ENCODE measurements at regions not wholly inside any gene's neighbourhood (a gene's known extent, or its start where the extent isn't known, plus 50 kb on each side); places are given as distances from the start of the nearest gene placed in this dataset.
A peak's percentile ranks its signal among the peaks of the same experiment; 100 is the strongest.

GRCh38 chr15:69869291-69869690 lies 228.4 kb downstream of the TLE3 start:
- no peak overlapping the region for H3K23ac ChIP-seq (ENCODE audit: low read depth, low read length)
- no peak overlapping the region for H3K9ac ChIP-seq (ENCODE audit: low read depth, low read length)
- peak overlapping the region; percentile 20 for H2AK9ac ChIP-seq (replicated peaks; ENCODE audit: low read depth, low read length, poor library complexity)
- no peak overlapping the region for H4K8ac ChIP-seq (ENCODE audit: low read depth in 2 of 2, low read length in 2 of 2)
- no peak overlapping the region for H4K5ac ChIP-seq (ENCODE audit: low read depth, low read length)
- H3K4me3 ChIP-seq (ENCODE audit: insufficient read depth, low read depth, low read length) = no peak overlapping the region
- H3K18ac ChIP-seq (ENCODE audit: low read depth, low read length) = no peak overlapping the region
- ATAC-seq (ENCODE audit: low read depth) (no peak), DNase-seq (no peak)
- H3K27ac ChIP-seq (ENCODE audit: insufficient read depth, low read length) = no peak overlapping the region
- no peak overlapping the region for H2BK5ac ChIP-seq (ENCODE audit: low read depth, low read length, poor library complexity, severe bottlenecking)
- ChIA-PET CTCF (no interaction called here), POLR2A (ENCODE audit: unreplicated experiment) (no interaction called here)
- in situ Hi-C loops (cut with MboI; ENCODE audit: low sequenced_read_pairs) (no loop called here), dilution Hi-C loops (cut with HindIII; ENCODE audit: low sequenced_read_pairs, unreplicated experiment) (no loop called here), intact Hi-C loops (cut with micrococcal nuclease) (no loop called here)
- no peak overlapping the region for H2AK5ac ChIP-seq (ENCODE audit: low read depth, low read length)
- no peak overlapping the region for H3K14ac ChIP-seq (replicated peaks; ENCODE audit: low read depth, low read length)
- no TSS peak for BruUV-seq (replicated peaks)
- H3K9me3 ChIP-seq (ENCODE audit: control insufficient read depth, insufficient read depth, low read length) = peaks cover 16% of the 10 kb centered on the region
- no peaks in the 10 kb centered on the region for H4K20me1 ChIP-seq (ENCODE audit: insufficient read depth, low read length)
- H3K9me1 ChIP-seq (ENCODE audit: insufficient read depth, low read length) = no peaks in the 10 kb centered on the region
- no peak overlapping the region for H3K4ac ChIP-seq (ENCODE audit: low read depth, low read length)
- H2BK120ac ChIP-seq (ENCODE audit: low read depth, low read length) = no peak overlapping the region
- no peak overlapping the region for H2AFZ ChIP-seq (replicated peaks; ENCODE audit: low read length, poor library complexity)
- no CpG with 5 or more reads among the region's 2 CpGs for WGBS, 2 experiments (ENCODE audit: extremely low coverage in 2 of 2, insufficient read length in 1 of 2)
- H3K56ac ChIP-seq (ENCODE audit: extremely low read depth, insufficient read depth, low read length) = no peak overlapping the region
- H3K36me3 ChIP-seq (ENCODE audit: control insufficient read depth, insufficient read depth, low read length) = no peaks in the 10 kb centered on the region
- 0 out of 2 replicates have a peak overlapping the region, but pooled peaks have one; percentile 34 for H2BK20ac ChIP-seq (ENCODE audit: low read depth, low read length)
- H4K91ac ChIP-seq (ENCODE audit: insufficient read depth, low read depth, low read length) = no peak overlapping the region
- no peak overlapping the region for H3K4me2 ChIP-seq (ENCODE audit: low read depth, low read length)
- no peaks in the 10 kb centered on the region for H3K79me1 ChIP-seq (ENCODE audit: low read depth in 1 of 2, low read length in 2 of 2)
- TF ChIP-seq NFE2L2 (IDR thresholded peaks at IDR 0.05; ENCODE audit: low read depth, low read length) (no peak), MAZ (IDR thresholded peaks at IDR 0.05; ENCODE audit: borderline replicate concordance, low read depth, low read length) (no peak), MXI1 (IDR thresholded peaks at IDR 0.05; ENCODE audit: borderline replicate concordance, low read depth, low read length) (no peak), RFX5 (IDR thresholded peaks at IDR 0.05; ENCODE audit: low read depth, low read length) (no peak), CTCF (conservative IDR thresholded peaks at IDR 0.05; ENCODE audit: low read depth, low read length) (no peak), SMC3 (IDR thresholded peaks at IDR 0.05; ENCODE audit: low read depth, low read length) (no peak), POLR2A (IDR thresholded peaks at IDR 0.05; ENCODE audit: low read depth, low read length) (no peak), RCOR1 (IDR thresholded peaks at IDR 0.05; ENCODE audit: insufficient replicate concordance, low read length) (no peak), BHLHE40 (IDR thresholded peaks at IDR 0.05; ENCODE audit: low read depth, low read length) (no peak), CEBPB (IDR thresholded peaks at IDR 0.05; ENCODE audit: low read depth, low read length) (no peak), RAD21 (IDR thresholded peaks at IDR 0.05; ENCODE audit: low read length) (no peak), CHD1 (IDR thresholded peaks at IDR 0.05; ENCODE audit: low read depth, low read length) (no peak), USF2 (IDR thresholded peaks at IDR 0.05; ENCODE audit: low read depth, low read length) (no peak), ELK1 (IDR thresholded peaks at IDR 0.05; ENCODE audit: borderline replicate concordance, low read depth, low read length) (no peak)
- no peaks in the 10 kb centered on the region for H3K4me1 ChIP-seq (ENCODE audit: control insufficient read depth, insufficient read depth, low read length)
- H3K27me3 ChIP-seq (ENCODE audit: control insufficient read depth, insufficient read depth, low read length) = peaks cover 23% of the 10 kb centered on the region
- no peak overlapping the region for H2BK15ac ChIP-seq (ENCODE audit: low read depth, low read length)
